ENCODE measurements at regions not wholly inside any gene's neighbourhood (a gene's known extent, or its start where the extent isn't known, plus 50 kb on each side); places are given as distances from the start of the nearest gene placed in this dataset.

GRCh38 chr3:76387000-76387399 lies 601.7 kb upstream of the ZNF717 start:
- H3K9me3 Mint-ChIP-seq: peaks cover 0 to 11% (median 3%) of the 10 kb centered on the region in 7 donors
- no peak overlapping the region for H3K4me3 Mint-ChIP-seq
- no peak overlapping the region for H3K27ac ChIP-seq (ENCODE audit: low read depth in 1 of 2, low read length in 2 of 2)
- no peaks in the 10 kb centered on the region for H3K4me1 ChIP-seq (ENCODE audit: control insufficient read depth in 1 of 2, insufficient read depth in 2 of 2, low read length in 2 of 2)
- no peak for TF ChIP-seq CTCF (IDR thresholded peaks at IDR 0.05)
- H3K9me3 ChIP-seq (replicated peaks in 1 of 2; ENCODE audit: control insufficient read depth in 1 of 2, insufficient read depth in 1 of 2, low read length in 2 of 2): peaks cover 0 to 2% of the 10 kb centered on the region in 2 donors
- H4K20me1 ChIP-seq (ENCODE audit: insufficient read depth, low read length): no peaks in the 10 kb centered on the region
- peaks cover 0 to 2% (median 1%) of the 10 kb centered on the region in 3 donors for H3K27me3 Mint-ChIP-seq (ENCODE audit: low read depth in 3 of 3)
- DNase-seq: no peak
- H3K27me3 ChIP-seq (ENCODE audit: control insufficient read depth in 2 of 2, insufficient read depth in 2 of 2, low read length in 2 of 2): no peaks in the 10 kb centered on the region
- no peak overlapping the region for H2AFZ ChIP-seq (ENCODE audit: insufficient read depth, low read depth, low read length, poor library complexity, severe bottlenecking)
- H3K79me2 ChIP-seq (ENCODE audit: insufficient read depth, low read length): no peaks in the 10 kb centered on the region
- no peaks in the 10 kb centered on the region for H3K4me1 Mint-ChIP-seq
- no peaks in the 10 kb centered on the region for H3K36me3 ChIP-seq (replicated peaks in 1 of 2; ENCODE audit: control insufficient read depth in 1 of 2, insufficient read depth in 2 of 2, low read length in 2 of 2)
- no peaks in the 10 kb centered on the region for H3K36me3 Mint-ChIP-seq
- intact Hi-C loops (cut with micrococcal nuclease): no loop called here
- no CpG with 5 or more reads among the region's 2 CpGs for WGBS (ENCODE audit: insufficient coverage)
- H3K4me3 ChIP-seq (replicated peaks in 1 of 3; ENCODE audit: low read depth in 2 of 3, low read length in 3 of 3): no peak overlapping the region
- H3K4me2 ChIP-seq (replicated peaks; ENCODE audit: extremely low read depth, low read length, poor library complexity, severe bottlenecking): no peak overlapping the region
- no peak overlapping the region for H3K27ac Mint-ChIP-seq
- H3K9ac ChIP-seq (ENCODE audit: insufficient read depth, low read length, poor library complexity, severe bottlenecking): no peak overlapping the region

GRCh38 chr3:76400141-76400540 lies 614.8 kb upstream of the ZNF717 start:
- no CpG with 5 or more reads among the region's 1 CpG for WGBS (ENCODE audit: insufficient coverage)
- Histone ChIP-seq H3K27ac (ENCODE audit: low read depth in 1 of 2, low read length in 2 of 2) (no peak overlapping the region), H3K79me2 (ENCODE audit: insufficient read depth, low read length) (no peaks in the 10 kb centered on the region), H3K4me1 (ENCODE audit: control insufficient read depth in 1 of 2, insufficient read depth in 2 of 2, low read length in 2 of 2) (no peaks in the 10 kb centered on the region), H3K27me3 (ENCODE audit: control insufficient read depth in 2 of 2, insufficient read depth in 2 of 2, low read length in 2 of 2) (no peaks in the 10 kb centered on the region), H3K36me3 (replicated peaks in 1 of 2; ENCODE audit: control insufficient read depth in 1 of 2, insufficient read depth in 2 of 2, low read length in 2 of 2) (no peaks in the 10 kb centered on the region), H2AFZ (ENCODE audit: insufficient read depth, low read depth, low read length, poor library complexity, severe bottlenecking) (no peak overlapping the region), H3K9ac (ENCODE audit: insufficient read depth, low read length, poor library complexity, severe bottlenecking) (no peak overlapping the region), H4K20me1 (ENCODE audit: insufficient read depth, low read length) (no peaks in the 10 kb centered on the region), H3K4me3 (replicated peaks in 1 of 3; ENCODE audit: low read depth in 2 of 3, low read length in 3 of 3) (no peak overlapping the region), H3K4me2 (replicated peaks; ENCODE audit: extremely low read depth, low read length, poor library complexity, severe bottlenecking) (no peak overlapping the region), H3K9me3 (replicated peaks in 1 of 2; ENCODE audit: control insufficient read depth in 1 of 2, insufficient read depth in 1 of 2, low read length in 2 of 2) (no peaks in the 10 kb centered on the region)
- Mint-ChIP-seq H3K27me3 (ENCODE audit: low read depth in 3 of 3) (no peaks in the 10 kb centered on the region), H3K36me3 (no peaks in the 10 kb centered on the region), H3K4me1 (no peaks in the 10 kb centered on the region), H3K27ac (no peak overlapping the region), H3K4me3 (no peak overlapping the region), H3K9me3 (peaks cover 0 to 6% (median 0%) of the 10 kb centered on the region in 7 donors)
- intact Hi-C loops (cut with micrococcal nuclease): no loop called here
- TF ChIP-seq CTCF (IDR thresholded peaks at IDR 0.05): no peak
- DNase-seq: no peak
